Panc1 (cell line): ENCODE measurements at regions not wholly inside any gene's neighbourhood (a gene's known extent, or its start where the extent isn't known, plus 50 kb on each side); places are given as distances from the start of the nearest gene placed in this dataset.

Experiments used
- ATAC-seq: fragments of 200-7000 bp; cut with Tn5 transposase; 2 replicates; pipeline ENCODE4 v1.9.1; 2020; ENCODE audit warnings: mild to moderate bottlenecking, moderate library complexity
- BruUV-seq: library from RNA; stranded (reverse); fragments of 400-500 nt; replicated peaks from 2 replicates; lab custom pipeline; 2021; lab: Mats Ljungman, UMichigan
- CTCF ChIA-PET: fragments of 300-600 bp; sonication (Branson Sonifier 250); formaldehyde crosslinking; loops from one replicate; lab custom pipeline; 2022; ENCODE audit warnings: antibody characterized with exemption; lab: Charles Lee
- POLR2A ChIA-PET: fragments of 300-600 bp; sonication (Branson Sonifier 250); formaldehyde crosslinking; loops from one replicate; lab custom pipeline; 2022; ENCODE audit warnings: antibody characterized with exemption; lab: Charles Lee
- DNase-seq: peaks from one replicate; pipeline ENCODE4 v3.0.0-alpha.2; 2010; ENCODE audit warnings: low read depth, low spot score
- H3K27ac ChIP-seq: 2 replicates; pipeline ENCODE4 v1.5.1; 2011; ENCODE audit warnings: mild to moderate bottlenecking, low read length, inconsistent platforms
- H3K27me3 ChIP-seq: fragments of 200-500 bp; sonication (Bioruptor generic); 2 replicates; pipeline ENCODE4 v1.6.0; 2014; ENCODE audit warnings: low read length, inconsistent platforms; ENCODE audit not compliant: control insufficient read depth, insufficient read depth
- H3K36me3 ChIP-seq: fragments of 200-500 bp; sonication (Bioruptor generic); 2 replicates; pipeline ENCODE4 v1.5.1; 2014; ENCODE audit warnings: inconsistent platforms, mild to moderate bottlenecking, low read length, moderate library complexity; ENCODE audit not compliant: control insufficient read depth, insufficient read depth
- H3K4me1 ChIP-seq: 2 replicates; pipeline ENCODE4 v1.5.1; 2011; ENCODE audit warnings: inconsistent platforms, mild to moderate bottlenecking, low read length, moderate library complexity; ENCODE audit not compliant: control insufficient read depth, insufficient read depth
- H3K4me3 ChIP-seq, 2 experiments: 2 replicates each; pipeline ENCODE4 v1.5.1; 2011 to 2012; ENCODE audit warnings: low read depth in 2 of 2, low read length in 2 of 2, mild to moderate bottlenecking in 2 of 2, inconsistent platforms in 1 of 2, moderate library complexity in 1 of 2
- H3K9me3 ChIP-seq: fragments of 200-500 bp; sonication (Bioruptor generic); 2 replicates; pipeline ENCODE4 v1.5.1; 2014; ENCODE audit warnings: low read depth, mild to moderate bottlenecking, inconsistent platforms, low read length, moderate library complexity; ENCODE audit not compliant: control insufficient read depth, insufficient read depth
- CTCF ChIP-seq: fragments of 450-650 bp; IDR thresholded peaks from 2 replicates; pipeline ENCODE4 v1.5.1; 2017; ENCODE audit warnings: mild to moderate bottlenecking
- POLR2AphosphoS5 ChIP-seq: IDR thresholded peaks from 2 replicates; pipeline ENCODE4 v1.6.1; 2012; ENCODE audit warnings: mild to moderate bottlenecking, low read depth, low read length, moderate library complexity
- REST ChIP-seq, 2 experiments: IDR thresholded peaks; 2 replicates each; pipeline ENCODE4 v1.6.1; 2011 to 2012; ENCODE audit warnings: low read depth in 2 of 2, control low read depth in 1 of 2, low read length in 1 of 2, mild to moderate bottlenecking in 1 of 2, moderate library complexity in 1 of 2; ENCODE audit not compliant: insufficient read depth in 1 of 2
- SIN3A ChIP-seq: IDR thresholded peaks from 2 replicates; pipeline ENCODE4 v1.6.1; 2012; ENCODE audit warnings: low read depth, mild to moderate bottlenecking, low read length, moderate library complexity, borderline replicate concordance; ENCODE audit not compliant: insufficient read depth
- TCF7L2 ChIP-seq: IDR thresholded peaks from 2 replicates; pipeline ENCODE4 v1.6.1; 2011; ENCODE audit warnings: mild to moderate bottlenecking, low read depth, low read length, inconsistent platforms
- in situ Hi-C: cut with HindIII; loops from 2 replicates; pipeline ENCODE4 v1.10.0; 2016; ENCODE audit warnings: low sequenced_read_pairs, low pct_unique_long_range_greater_than_20kb
- intact Hi-C: fragments of 100-400 bp; cut with micrococcal nuclease; formaldehyde crosslinking; loops from one replicate; pipeline ENCODE4 v1.10.0; 2022; ENCODE audit not compliant: unreplicated experiment

GRCh38 chr3:165464736-165465135 lies 268.6 kb upstream of the SLITRK3 start:
- intact Hi-C loops (no loop called here), in situ Hi-C loops (no loop called here)
- BruUV-seq: no TSS peak
- TF ChIP-seq SIN3A (no peak), CTCF (no peak), TCF7L2 (no peak), POLR2AphosphoS5 (no peak), REST (IDR thresholded peaks at IDR 0.05; ENCODE audit: insufficient read depth in 1 of 2, low read depth in 2 of 2, low read length in 1 of 2) (no peak)
- CTCF ChIA-PET: no interaction called here
- DNase-seq (no peak), ATAC-seq (no peak)
- no peak overlapping the region for H3K4me3 ChIP-seq
- no peaks in the 10 kb centered on the region for H3K27me3 ChIP-seq
- H3K27ac ChIP-seq: no peak overlapping the region
- H3K9me3 ChIP-seq: peaks cover 3% of the 10 kb centered on the region; the same call in 1 of the 2 replicates
- no peaks in the 10 kb centered on the region for H3K4me1 ChIP-seq
- POLR2A ChIA-PET: no interaction called here
- H3K36me3 ChIP-seq: no peaks in the 10 kb centered on the region

GRCh38 chr3:165463531-165463930 lies 267.3 kb upstream of the SLITRK3 start:
- no peak for TF ChIP-seq CTCF
- TF ChIP-seq REST (IDR thresholded peaks at IDR 0.05; ENCODE audit: insufficient read depth in 1 of 2, low read depth in 2 of 2, low read length in 1 of 2): no peak
- no peak for TF ChIP-seq SIN3A
- no peak for TF ChIP-seq TCF7L2
- TF ChIP-seq POLR2AphosphoS5: no peak
- no peak for ATAC-seq

More at GRCh38 chr3:165463531-165463930, 267.3 kb upstream of the SLITRK3 start:
- no peak overlapping the region for H3K4me3 ChIP-seq
- no peak overlapping the region for H3K27ac ChIP-seq
- DNase-seq: no peak
- CTCF ChIA-PET: no interaction called here
- H3K36me3 ChIP-seq: no peaks in the 10 kb centered on the region
- peaks cover 3% of the 10 kb centered on the region; the same call in 1 of the 2 replicates for H3K9me3 ChIP-seq
- H3K4me1 ChIP-seq: no peaks in the 10 kb centered on the region
- intact Hi-C loops: no loop called here
- no peaks in the 10 kb centered on the region for H3K27me3 ChIP-seq
- POLR2A ChIA-PET: no interaction called here
- in situ Hi-C loops: no loop called here
- no TSS peak for BruUV-seq
